WTC11 (cell line): ENCODE measurements at regions not wholly inside any gene's neighbourhood (a gene's known extent, or its start where the extent isn't known, plus 50 kb on each side); places are given as distances from the start of the nearest gene placed in this dataset.

Experiments used
- ATAC-seq: fragments of 200-7000 bp; cut with Tn5 transposase; 2 replicates; pipeline ENCODE4 v1.10.0; 2021; ENCODE audit warnings: mild to moderate bottlenecking, moderate library complexity
- CTCF ChIA-PET: fragments of 300-600 bp; sonication (Branson Sonifier 250); formaldehyde crosslinking; loops from one replicate; lab custom pipeline; 2021; ENCODE audit warnings: antibody characterized with exemption; lab: Charles Lee
- POLR2A ChIA-PET: fragments of 350-600 bp; sonication (Branson Sonifier 250); formaldehyde crosslinking; loops from one replicate; lab custom pipeline; 2021; ENCODE audit warnings: antibody characterized with exemption; lab: Charles Lee
- DNase-seq: peaks from one replicate; pipeline ENCODE4 v3.0.0; 2021; ENCODE audit warnings: low spot score
- H3K27ac Mint-ChIP-seq: 2 replicates; pipeline ENCODE4 v1.8.0; 2021; ENCODE audit warnings: mixed read lengths
- H3K27me3 Mint-ChIP-seq: 2 replicates; pipeline ENCODE4 v1.8.0; 2021; ENCODE audit warnings: low read depth, mild to moderate bottlenecking, moderate library complexity, mixed read lengths
- H3K36me3 Mint-ChIP-seq: 2 replicates; pipeline ENCODE4 v1.8.0; 2021; ENCODE audit warnings: mixed read lengths
- H3K4me1 Mint-ChIP-seq: 2 replicates; pipeline ENCODE4 v1.8.0; 2022; ENCODE audit warnings: mixed read lengths
- H3K4me3 Mint-ChIP-seq: 2 replicates; pipeline ENCODE4 v1.8.0; 2021; ENCODE audit warnings: mild to moderate bottlenecking, moderate library complexity, mixed read lengths
- H3K9me3 Mint-ChIP-seq: 2 replicates; pipeline ENCODE4 v1.8.0; 2021; ENCODE audit warnings: mixed read lengths
- ELF4 ChIP-seq: sonication (generic); formaldehyde crosslinking; IDR thresholded peaks from 2 replicates; pipeline ENCODE4 v1.8.1; 2022; ENCODE audit warnings: low read depth, mild to moderate bottlenecking, moderate library complexity, missing genetic modification reagents
- FOXJ3 ChIP-seq: sonication (generic); formaldehyde crosslinking; IDR thresholded peaks from 2 replicates; pipeline ENCODE4 v1.9.0; 2021; ENCODE audit warnings: missing genetic modification reagents, mild to moderate bottlenecking, borderline replicate concordance
- NR2C2 ChIP-seq: sonication (generic); formaldehyde crosslinking; IDR thresholded peaks from 2 replicates; pipeline ENCODE4 v1.8.0; 2022; ENCODE audit warnings: mild to moderate bottlenecking, missing genetic modification reagents
- PRRX2 ChIP-seq: fragments of 250-450 bp; sonication (Bioruptor Pico); IDR thresholded peaks from 2 replicates; pipeline ENCODE4 v1.8.0; 2021; ENCODE audit warnings: mild to moderate bottlenecking
- RORB ChIP-seq: fragments of 250-450 bp; sonication (Bioruptor Pico); IDR thresholded peaks from 2 replicates; pipeline ENCODE4 v1.9.0; 2021; ENCODE audit warnings: mild to moderate bottlenecking
- TCF7 ChIP-seq: sonication (generic); formaldehyde crosslinking; IDR thresholded peaks from 2 replicates; pipeline ENCODE4 v1.8.0; 2022; ENCODE audit warnings: mild to moderate bottlenecking, low read depth, missing genetic modification reagents, moderate library complexity
- TEAD1 ChIP-seq: sonication (generic); formaldehyde crosslinking; IDR thresholded peaks from 2 replicates; pipeline ENCODE4 v1.8.0; 2022; ENCODE audit warnings: mild to moderate bottlenecking, missing genetic modification reagents
- ZNF219 ChIP-seq: sonication (generic); formaldehyde crosslinking; IDR thresholded peaks from 2 replicates; pipeline ENCODE4 v1.8.0; 2023; ENCODE audit warnings: missing genetic modification reagents, mild to moderate bottlenecking, borderline replicate concordance
- TF ChIP-seq, protein P1 (sequence below): fragments of 250-450 bp; sonication (Bioruptor Pico); IDR thresholded peaks from 2 replicates; pipeline ENCODE4 v1.9.0; 2021; ENCODE audit warnings: mild to moderate bottlenecking
- TF ChIP-seq, protein P2 (sequence below): sonication (generic); formaldehyde crosslinking; IDR thresholded peaks from 2 replicates; pipeline ENCODE4 v1.8.1; 2023; ENCODE audit warnings: mild to moderate bottlenecking, missing genetic modification reagents, moderate library complexity
- TF ChIP-seq, protein P3 (sequence below): fragments of 250-450 bp; sonication (Bioruptor Pico); conservative IDR thresholded peaks from 2 replicates; pipeline ENCODE4 v1.9.0; 2021; ENCODE audit warnings: mild to moderate bottlenecking
- TF ChIP-seq, protein P4 (sequence below): fragments of 250-450 bp; sonication (Bioruptor Pico); IDR thresholded peaks from 2 replicates; pipeline ENCODE4 v1.9.0; 2021; ENCODE audit warnings: mild to moderate bottlenecking
- TF ChIP-seq, protein P5 (sequence below): fragments of 250-450 bp; sonication (Bioruptor Pico); IDR thresholded peaks from 2 replicates; pipeline ENCODE4 v1.8.0; 2021; ENCODE audit warnings: mild to moderate bottlenecking

DNA sequence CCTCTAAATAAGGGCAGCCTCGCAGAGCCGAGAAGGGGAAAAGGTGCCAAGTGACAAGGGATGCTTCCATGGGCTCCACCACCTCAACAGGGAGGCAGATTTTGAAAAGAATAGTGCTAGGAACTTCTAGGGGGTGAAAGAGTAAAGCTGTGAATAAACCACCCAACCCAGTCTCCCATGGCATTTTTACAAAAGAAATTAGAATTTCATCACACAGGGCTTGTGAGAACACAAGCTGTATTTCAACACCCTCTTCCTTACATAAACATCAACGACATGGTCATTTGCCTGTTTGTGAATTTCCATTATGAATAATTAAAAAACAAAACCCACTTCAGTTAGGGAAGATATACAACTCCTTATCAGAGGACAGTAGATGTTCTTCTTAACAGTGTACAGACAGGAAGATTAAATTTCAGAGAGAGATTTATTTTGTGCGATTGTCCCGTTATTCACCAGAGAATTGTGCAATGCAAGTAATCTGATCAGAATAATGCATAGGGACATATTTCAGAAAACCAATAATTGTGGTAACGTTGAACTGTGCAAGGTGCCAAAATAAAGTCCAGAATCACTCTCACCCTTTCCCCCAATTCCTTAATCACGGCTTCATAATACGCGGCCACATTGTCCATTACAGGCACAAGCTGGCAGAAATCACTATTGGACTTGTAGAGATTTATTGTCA lies 207.8 kb upstream of the MGMT start (continued):
- TF ChIP-seq, protein P1, sequence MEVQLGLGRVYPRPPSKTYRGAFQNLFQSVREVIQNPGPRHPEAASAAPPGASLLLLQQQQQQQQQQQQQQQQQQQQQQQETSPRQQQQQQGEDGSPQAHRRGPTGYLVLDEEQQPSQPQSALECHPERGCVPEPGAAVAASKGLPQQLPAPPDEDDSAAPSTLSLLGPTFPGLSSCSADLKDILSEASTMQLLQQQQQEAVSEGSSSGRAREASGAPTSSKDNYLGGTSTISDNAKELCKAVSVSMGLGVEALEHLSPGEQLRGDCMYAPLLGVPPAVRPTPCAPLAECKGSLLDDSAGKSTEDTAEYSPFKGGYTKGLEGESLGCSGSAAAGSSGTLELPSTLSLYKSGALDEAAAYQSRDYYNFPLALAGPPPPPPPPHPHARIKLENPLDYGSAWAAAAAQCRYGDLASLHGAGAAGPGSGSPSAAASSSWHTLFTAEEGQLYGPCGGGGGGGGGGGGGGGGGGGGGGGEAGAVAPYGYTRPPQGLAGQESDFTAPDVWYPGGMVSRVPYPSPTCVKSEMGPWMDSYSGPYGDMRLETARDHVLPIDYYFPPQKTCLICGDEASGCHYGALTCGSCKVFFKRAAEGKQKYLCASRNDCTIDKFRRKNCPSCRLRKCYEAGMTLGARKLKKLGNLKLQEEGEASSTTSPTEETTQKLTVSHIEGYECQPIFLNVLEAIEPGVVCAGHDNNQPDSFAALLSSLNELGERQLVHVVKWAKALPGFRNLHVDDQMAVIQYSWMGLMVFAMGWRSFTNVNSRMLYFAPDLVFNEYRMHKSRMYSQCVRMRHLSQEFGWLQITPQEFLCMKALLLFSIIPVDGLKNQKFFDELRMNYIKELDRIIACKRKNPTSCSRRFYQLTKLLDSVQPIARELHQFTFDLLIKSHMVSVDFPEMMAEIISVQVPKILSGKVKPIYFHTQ (CRISPR knock-in tag), result no peak

DNA sequence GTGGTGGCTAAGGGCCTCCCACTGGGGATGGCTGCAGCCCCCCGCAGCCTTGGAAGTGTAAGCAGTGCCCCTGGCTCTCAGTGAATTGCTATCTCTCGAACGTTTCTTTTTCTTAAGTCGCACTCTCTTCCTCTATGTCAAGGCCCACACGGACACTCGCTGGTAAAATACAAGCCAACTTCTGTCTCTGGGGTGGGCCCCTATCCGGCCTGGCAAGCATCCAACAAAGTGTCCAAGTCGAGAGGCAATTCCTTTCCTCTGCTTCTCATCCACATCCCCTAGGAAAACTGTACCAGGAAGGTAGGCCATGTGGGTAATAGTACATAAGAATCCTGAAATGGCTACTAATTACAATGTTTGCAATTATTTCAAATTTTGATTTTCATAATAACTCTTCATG lies 194.9 kb upstream of the MGMT start:
- peaks cover 17% of the 10 kb centered on the region for H3K4me1 Mint-ChIP-seq
- TF ChIP-seq FOXJ3 (CRISPR knock-in tag), result no peak
- TF ChIP-seq, protein P2, sequence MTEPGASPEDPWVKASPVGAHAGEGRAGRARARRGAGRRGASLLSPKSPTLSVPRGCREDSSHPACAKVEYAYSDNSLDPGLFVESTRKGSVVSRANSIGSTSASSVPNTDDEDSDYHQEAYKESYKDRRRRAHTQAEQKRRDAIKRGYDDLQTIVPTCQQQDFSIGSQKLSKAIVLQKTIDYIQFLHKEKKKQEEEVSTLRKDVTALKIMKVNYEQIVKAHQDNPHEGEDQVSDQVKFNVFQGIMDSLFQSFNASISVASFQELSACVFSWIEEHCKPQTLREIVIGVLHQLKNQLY, result no peak
- TF ChIP-seq, protein P1 (CRISPR knock-in tag), result no peak
- TF ChIP-seq, protein P3, sequence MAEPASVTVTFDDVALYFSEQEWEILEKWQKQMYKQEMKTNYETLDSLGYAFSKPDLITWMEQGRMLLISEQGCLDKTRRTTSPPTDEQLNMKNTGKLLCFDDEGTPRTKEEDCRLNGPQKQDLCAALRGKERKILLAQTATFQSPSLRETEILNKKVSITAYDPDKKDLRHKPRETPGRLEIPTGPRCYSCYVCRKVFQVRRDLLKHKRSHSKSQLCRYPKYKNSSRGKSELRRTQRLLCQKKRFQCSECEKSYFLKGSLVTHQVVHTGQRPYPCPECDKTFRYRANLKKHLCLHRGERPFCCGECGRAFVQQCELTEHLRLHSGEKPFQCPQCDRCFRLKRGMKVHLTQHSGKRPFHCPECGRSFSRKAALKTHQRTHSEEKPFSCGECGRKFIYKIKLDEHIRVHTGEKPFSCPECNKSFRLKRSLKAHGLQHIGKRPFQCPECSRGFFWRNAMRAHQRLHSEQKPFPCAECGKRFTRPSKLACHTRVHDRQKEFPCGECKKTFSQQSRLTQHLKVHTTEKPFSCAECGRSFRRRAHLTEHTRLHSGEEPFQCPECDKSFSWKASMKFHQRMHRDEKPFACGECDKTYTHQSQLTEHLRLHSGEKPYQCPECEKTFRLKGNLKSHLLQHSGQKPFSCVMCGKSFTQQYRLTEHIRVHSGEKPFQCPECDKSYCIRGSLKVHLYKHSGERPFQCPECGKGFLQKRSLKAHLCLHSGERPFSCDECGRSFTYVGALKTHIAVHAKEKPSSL (CRISPR knock-in tag), result no peak
- TF ChIP-seq, all 79 proteins: peak for 0
- CTCF ChIA-PET, result no interaction called here
- Mint-ChIP-seq H3K36me3 (no peaks in the 10 kb centered on the region), H3K9me3 (no peaks in the 10 kb centered on the region), H3K4me3 (no peak overlapping the region), H3K27me3 (no peaks in the 10 kb centered on the region), H3K27ac (no peak overlapping the region)
- POLR2A ChIA-PET, result no interaction called here
- ATAC-seq, result no peak
- DNase-seq, result no peak

DNA sequence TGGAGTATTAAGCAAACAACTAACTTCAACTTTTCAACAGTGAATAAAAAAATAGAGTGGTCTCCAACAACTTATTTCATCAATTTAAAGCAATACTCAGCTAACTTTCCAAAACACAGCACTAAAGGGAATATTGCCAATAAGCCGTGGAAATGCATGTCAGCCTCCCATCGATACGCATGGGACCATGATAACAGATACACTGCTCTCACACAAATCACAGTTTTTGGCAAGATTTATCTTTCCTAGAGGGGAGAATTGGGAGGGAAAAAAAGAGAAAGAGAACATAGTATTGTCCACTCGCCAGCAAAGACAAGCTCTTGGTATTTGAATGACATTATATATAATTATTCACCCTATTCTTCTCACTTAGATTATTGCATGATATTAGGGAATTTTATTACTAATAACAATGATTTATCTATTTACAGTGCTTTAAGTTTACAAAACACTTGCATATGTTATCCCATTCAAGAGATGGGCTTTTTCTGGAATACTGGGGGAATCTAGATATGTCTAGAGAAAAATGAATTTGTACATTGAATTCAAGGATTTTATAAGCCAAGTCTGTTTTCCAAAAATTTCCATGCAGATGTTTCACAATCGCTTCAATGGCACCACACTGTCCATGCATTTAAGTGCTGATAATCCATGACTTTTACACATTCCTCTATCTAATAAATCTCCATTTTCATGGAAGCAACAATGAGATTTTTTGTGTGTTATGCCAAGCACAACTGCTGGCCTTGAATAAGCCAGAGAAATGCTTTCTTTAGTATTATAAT lies 194.0 kb upstream of the MGMT start:
- CTCF ChIA-PET, result no interaction called here
- DNase-seq, result no peak
- Mint-ChIP-seq H3K27ac (no peak overlapping the region), H3K27me3 (no peaks in the 10 kb centered on the region), H3K4me3 (no peak overlapping the region), H3K36me3 (no peaks in the 10 kb centered on the region), H3K4me1 (peaks cover 9% of the 10 kb centered on the region), H3K9me3 (no peaks in the 10 kb centered on the region)
- no peak for ATAC-seq
- POLR2A ChIA-PET, result no interaction called here
- TF ChIP-seq, protein P1 (CRISPR knock-in tag), result no peak
- TF ChIP-seq, protein P4, sequence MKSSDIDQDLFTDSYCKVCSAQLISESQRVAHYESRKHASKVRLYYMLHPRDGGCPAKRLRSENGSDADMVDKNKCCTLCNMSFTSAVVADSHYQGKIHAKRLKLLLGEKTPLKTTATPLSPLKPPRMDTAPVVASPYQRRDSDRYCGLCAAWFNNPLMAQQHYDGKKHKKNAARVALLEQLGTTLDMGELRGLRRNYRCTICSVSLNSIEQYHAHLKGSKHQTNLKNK (CRISPR knock-in tag), result no peak
- TF ChIP-seq TCF7 (CRISPR knock-in tag) (no peak), ZNF219 (CRISPR knock-in tag) (no peak), TEAD1 (no peak), PRRX2 (CRISPR knock-in tag) (no peak), ELF4 (CRISPR knock-in tag) (no peak), NR2C2 (no peak), RORB (CRISPR knock-in tag) (no peak)
- TF ChIP-seq, protein P5, sequence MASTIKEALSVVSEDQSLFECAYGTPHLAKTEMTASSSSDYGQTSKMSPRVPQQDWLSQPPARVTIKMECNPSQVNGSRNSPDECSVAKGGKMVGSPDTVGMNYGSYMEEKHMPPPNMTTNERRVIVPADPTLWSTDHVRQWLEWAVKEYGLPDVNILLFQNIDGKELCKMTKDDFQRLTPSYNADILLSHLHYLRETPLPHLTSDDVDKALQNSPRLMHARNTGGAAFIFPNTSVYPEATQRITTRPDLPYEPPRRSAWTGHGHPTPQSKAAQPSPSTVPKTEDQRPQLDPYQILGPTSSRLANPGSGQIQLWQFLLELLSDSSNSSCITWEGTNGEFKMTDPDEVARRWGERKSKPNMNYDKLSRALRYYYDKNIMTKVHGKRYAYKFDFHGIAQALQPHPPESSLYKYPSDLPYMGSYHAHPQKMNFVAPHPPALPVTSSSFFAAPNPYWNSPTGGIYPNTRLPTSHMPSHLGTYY (CRISPR knock-in tag), result no peak
- TF ChIP-seq, protein P3 (CRISPR knock-in tag), result no peak
